Right lobe of liver (tissue), 4 donors: ENCODE measurements at regions not wholly inside any gene's neighbourhood (a gene's known extent, or its start where the extent isn't known, plus 50 kb on each side); places are given as distances from the start of the nearest gene placed in this dataset.
"Not testable (repeated sequence)": the region's sequence is repeated elsewhere in the genome, so short reads cannot be mapped to it uniquely, and the experiment has no call there.

ENCODE experiments used
- POLR2A ChIP-seq: fragments of 450-650 bp; IDR thresholded peaks from one replicate; pipeline ENCODE4 v1.6.1; 2017; ENCODE audit warnings: antibody characterized with exemption, mild to moderate bottlenecking
- TF ChIP-seq, protein P1 (sequence below), 4 donors: fragments of 200-600 bp in 3 of 4; fragments of 450-650 bp in 1 of 4; IDR thresholded peaks; one replicate each; pipeline versions ENCODE4 v1.5.1 to v1.8.0; 2016 to 2022; ENCODE audit warnings: antibody characterized with exemption in 4 of 4, mild to moderate bottlenecking in 2 of 4
- donor health status: DM: no; HTN: no; CAD: no.
- donor health status: DM: no; HTN: no; CAD: no.
- donor health status: DM: no; HTN: yes; CAD: no.

DNA sequence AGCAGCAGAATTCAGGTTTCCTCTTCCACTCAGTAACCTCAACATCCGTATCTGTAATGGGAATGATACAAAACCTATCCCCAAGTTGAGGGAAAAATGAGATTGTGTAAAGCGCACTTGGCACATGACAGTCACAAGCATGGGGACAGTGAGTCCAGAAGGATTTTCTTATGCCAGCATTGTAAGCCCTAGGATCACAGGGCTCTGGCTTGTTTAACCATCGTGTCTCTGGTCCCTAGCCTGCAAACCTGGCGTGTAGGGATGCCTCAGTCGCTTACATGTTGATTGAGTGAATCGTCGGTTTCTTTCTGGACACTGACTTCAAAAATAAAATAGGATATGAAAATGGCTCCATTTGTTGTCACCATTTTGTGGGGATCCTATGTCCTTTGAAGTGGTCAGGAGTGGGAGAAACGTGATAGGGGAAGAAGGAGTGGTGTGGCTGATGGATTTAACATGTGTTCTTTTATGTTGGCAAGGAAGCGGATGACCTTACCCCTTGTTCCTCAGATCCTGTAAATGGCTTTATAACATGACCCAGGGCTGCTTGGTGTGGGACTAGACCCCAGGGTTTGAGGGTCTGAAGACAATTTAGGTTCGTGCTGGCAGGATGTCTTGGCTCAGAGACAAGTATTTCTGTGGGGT is 193.3 kb downstream of the NPIPA7 start:
- TF ChIP-seq POLR2A: not testable (repeated sequence)
- TF ChIP-seq, protein P1, sequence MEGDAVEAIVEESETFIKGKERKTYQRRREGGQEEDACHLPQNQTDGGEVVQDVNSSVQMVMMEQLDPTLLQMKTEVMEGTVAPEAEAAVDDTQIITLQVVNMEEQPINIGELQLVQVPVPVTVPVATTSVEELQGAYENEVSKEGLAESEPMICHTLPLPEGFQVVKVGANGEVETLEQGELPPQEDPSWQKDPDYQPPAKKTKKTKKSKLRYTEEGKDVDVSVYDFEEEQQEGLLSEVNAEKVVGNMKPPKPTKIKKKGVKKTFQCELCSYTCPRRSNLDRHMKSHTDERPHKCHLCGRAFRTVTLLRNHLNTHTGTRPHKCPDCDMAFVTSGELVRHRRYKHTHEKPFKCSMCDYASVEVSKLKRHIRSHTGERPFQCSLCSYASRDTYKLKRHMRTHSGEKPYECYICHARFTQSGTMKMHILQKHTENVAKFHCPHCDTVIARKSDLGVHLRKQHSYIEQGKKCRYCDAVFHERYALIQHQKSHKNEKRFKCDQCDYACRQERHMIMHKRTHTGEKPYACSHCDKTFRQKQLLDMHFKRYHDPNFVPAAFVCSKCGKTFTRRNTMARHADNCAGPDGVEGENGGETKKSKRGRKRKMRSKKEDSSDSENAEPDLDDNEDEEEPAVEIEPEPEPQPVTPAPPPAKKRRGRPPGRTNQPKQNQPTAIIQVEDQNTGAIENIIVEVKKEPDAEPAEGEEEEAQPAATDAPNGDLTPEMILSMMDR (IDR thresholded peaks at IDR 0.05): not testable (repeated sequence)
